ENCODE measurements at regions not wholly inside any gene's neighbourhood (a gene's known extent, or its start where the extent isn't known, plus 50 kb on each side); places are given as distances from the start of the nearest gene placed in this dataset.

DNA sequence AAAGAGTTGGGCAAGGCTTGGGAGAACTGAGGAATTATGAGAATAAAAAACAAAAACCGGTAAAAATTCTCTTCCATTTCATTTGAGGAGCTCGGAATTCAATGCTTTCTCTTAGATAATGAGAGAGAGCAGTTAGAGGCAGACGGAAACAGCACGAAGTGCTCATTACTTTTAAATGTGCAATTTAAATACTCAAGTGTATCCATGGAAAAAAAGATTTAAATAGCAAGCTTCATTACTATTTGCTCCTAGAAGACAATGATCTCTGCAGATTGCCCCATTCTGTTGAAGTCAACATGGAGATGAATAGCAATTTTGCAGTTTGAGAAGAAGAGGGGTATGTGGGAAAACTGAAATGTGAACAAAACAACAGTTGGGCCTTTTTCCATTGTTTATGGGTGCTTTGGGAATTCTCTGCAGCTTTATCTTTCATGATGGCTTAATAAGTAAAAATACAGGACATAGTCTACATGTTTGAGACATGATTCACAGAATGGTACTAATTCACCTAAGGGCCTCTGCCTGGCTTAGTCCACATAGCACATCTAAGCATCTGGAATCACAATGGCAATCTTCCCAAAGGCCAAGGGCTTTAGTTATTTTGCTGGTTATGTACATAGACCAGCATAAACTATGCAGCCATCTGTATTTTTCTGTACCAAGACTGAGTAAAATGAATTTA, 512.7 kb upstream of the FAT1 start:
- TF ChIP-seq, protein P1, sequence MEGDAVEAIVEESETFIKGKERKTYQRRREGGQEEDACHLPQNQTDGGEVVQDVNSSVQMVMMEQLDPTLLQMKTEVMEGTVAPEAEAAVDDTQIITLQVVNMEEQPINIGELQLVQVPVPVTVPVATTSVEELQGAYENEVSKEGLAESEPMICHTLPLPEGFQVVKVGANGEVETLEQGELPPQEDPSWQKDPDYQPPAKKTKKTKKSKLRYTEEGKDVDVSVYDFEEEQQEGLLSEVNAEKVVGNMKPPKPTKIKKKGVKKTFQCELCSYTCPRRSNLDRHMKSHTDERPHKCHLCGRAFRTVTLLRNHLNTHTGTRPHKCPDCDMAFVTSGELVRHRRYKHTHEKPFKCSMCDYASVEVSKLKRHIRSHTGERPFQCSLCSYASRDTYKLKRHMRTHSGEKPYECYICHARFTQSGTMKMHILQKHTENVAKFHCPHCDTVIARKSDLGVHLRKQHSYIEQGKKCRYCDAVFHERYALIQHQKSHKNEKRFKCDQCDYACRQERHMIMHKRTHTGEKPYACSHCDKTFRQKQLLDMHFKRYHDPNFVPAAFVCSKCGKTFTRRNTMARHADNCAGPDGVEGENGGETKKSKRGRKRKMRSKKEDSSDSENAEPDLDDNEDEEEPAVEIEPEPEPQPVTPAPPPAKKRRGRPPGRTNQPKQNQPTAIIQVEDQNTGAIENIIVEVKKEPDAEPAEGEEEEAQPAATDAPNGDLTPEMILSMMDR (IDR thresholded peaks at IDR 0.05): no peak
- TF ChIP-seq POLR2AphosphoS5 (IDR thresholded peaks at IDR 0.05) (no peak), POLR2A (IDR thresholded peaks at IDR 0.05) (no peak), EP300 (IDR thresholded peaks at IDR 0.05) (no peak)

Measured in gastroesophageal sphincter (tissue), 3 donors.